Fibroblast of peridontal ligament (primary cell): ENCODE measurements at regions not wholly inside any gene's neighbourhood (a gene's known extent, or its start where the extent isn't known, plus 50 kb on each side); places are given as distances from the start of the nearest gene placed in this dataset.

Source experiments
- DNase-seq: peaks from one replicate; pipeline ENCODE4 v3.0.0-alpha.2; 2010; ENCODE audit errors: extremely low read depth

DNA sequence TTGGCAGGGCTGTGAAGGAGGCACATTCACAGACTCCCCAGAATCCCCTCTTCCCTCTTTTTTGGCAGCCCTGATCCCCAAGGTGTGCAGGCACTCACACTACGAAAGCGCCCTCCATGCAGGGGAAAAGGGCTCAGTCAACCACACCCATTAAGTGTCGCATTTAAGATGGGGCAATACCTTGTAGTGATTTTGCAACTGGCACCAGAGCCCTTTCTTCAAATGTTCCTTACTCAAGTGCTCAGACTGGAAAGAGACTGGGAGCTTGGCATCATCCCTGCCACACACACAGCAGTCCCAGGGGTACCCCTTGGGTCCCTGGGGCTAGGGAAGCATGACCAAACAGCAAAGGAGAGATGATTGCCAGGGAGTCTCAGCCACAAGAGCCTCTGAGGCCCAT, 190.1 kb downstream of the HAUS1 start:
- no peak for DNase-seq

DNA sequence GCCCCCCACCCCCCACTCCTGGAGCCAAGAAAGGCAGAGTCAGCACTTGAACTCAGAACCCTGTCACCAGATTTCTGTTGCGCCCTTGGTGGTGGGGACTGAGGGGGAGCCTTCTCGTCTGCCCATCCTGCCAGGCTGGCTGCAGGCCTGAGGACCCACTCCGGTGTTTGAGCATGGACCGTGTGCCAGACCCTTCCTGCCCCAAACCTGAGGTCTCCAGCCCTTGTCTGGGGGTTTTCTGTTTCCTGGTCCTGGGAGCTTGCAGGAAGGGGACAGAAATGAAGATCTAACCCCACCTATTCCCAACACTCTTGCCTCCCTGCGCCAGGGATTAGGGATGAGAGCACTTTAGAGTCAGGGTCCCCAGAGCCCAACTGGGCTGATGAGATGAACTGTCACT, 190.6 kb downstream of the HAUS1 start:
- DNase-seq: no peak

DNA sequence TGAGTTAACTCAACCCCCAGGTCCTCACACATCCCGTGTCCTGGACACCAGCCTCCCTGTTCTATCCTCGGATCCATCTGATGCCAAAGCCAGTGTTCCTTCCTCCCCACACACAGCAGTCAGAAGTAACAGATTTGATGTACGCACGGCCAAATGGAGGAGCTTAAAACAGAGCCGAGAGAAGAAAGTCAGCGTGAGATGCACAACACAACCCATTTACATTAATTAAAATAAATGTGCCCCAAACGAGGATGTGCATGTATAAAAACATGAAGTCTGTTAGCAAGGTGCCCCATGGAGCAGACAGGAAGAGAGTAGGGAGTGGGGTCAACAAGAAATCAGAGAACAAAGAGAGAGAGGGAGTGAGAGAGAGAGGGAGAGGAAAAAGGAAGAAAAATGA, 191.2 kb downstream of the HAUS1 start:
- DNase-seq: no peak

DNA sequence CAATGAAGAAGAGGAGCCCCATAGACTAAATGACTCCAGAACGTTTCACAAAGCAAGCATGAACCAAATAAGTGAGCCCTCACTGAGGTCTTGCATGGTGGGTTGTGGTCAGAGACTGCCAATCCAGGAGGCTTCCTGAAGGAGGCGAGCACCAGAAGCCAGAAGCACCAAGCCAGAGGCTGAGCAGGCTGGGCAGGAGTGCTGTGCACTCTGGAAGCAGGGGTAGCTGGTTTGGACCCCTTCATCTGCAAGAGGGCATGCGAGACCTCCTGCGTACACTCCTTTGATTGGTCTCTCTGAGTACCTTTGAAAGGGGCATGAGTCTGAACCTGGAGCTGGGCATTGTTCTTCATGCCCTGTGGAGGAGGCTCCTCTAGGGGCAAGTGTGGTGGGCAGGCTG, 192.5 kb downstream of the HAUS1 start:
- no peak for DNase-seq

DNA sequence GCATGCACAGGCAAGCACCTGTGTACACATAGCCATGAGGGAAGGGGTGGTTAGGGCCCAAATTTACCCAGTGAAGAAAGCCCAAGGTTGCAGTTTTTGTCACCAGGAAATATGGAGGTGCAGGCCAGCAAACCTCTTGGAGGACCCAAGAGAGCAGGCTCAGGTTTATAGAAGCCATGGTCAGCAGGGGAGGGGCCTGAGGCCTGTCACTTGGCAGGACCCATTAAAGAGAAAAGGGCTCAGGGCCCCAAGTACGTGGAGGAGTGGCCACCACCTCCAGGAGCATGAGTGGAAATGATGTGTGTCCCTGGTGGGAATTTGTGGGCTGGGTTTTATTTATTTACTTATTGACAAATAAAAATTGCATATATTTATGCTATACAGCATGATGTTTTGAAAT, 192.9 kb downstream of the HAUS1 start:
- no peak for DNase-seq

DNA sequence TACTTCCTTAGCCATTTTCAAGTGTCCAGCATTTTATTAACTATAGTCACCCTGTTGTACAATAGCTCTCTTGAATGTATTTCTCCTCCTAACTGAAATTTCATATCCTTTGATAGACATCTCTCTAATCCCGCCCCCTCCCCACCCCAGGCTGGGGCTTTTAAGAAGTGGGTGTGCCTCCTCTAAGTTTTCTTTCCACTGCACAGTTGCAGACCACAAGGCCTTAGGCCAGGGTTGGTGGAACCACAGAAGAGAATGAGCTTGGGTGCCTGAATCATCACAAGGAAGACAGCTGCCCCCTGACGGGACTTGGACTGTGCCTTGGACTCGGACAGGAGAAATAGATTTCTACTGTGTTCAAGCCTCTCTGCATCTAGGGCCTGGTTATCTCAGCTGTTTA, 193.4 kb downstream of the HAUS1 start:
- DNase-seq: no peak

DNA sequence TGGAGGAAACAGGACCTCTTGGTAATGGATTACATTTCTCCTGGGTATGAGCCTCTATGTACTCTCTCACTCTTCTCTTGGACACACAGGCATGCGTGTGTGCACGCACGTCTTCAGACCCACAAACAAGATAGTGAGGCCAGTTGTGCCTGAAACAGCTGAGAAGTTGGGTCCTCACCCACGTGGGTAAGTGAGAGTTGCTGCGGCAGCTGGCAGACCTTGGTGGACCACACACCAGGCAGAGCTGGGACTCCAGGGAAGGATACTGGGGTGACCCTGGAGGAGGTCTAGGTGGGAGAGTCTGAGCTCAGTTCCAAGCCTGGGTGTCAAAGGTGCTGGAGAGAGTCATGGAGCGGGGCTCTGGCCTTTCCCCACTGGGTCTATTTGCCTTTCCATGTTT, 194.3 kb downstream of the HAUS1 start:
- DNase-seq: no peak

DNA sequence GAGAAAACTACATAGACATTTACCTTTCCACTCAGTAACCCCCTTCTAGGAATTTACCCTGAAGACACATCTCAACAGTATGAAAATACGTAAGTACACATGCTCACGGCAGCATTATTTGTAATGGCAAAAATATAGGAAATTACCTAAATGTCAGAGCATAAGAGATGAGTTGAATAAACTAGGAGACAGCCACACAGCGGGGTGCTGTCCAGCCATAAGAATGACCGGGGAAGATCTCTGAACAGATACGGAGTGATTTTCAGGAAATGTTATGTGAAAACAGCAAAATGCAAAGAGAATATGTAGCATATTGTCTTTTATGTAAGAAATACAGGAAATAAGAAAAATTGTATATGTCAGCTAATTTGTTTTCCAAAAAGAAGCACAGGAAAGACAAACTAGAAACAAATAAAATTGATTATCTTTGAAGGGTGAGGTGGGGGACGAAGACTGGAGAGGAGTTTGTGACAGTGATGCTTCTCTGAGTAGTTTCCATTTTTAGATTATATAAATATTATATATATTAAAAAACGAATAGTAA, 195.4 kb downstream of the HAUS1 start:
- no peak for DNase-seq

DNA sequence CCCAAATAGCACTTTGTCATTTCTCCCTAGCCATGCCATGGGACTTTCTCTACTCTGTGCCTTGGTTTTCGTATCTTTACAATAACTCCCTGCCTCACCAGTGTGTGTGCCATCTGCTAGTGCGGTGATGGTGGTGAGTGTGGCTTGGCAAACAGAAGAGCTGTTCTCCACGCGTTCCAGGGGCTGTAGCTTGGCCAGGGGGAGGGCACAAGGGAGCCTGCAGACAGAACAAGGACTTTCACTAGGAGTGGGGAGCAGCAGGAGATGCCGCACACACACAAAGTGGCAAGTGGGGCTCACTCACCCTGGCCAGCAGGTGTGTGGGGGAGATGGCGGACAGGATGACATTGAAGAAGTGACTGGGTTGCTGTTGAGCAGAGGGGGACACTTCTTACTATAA, 196.9 kb downstream of the HAUS1 start:
- no peak for DNase-seq

DNA sequence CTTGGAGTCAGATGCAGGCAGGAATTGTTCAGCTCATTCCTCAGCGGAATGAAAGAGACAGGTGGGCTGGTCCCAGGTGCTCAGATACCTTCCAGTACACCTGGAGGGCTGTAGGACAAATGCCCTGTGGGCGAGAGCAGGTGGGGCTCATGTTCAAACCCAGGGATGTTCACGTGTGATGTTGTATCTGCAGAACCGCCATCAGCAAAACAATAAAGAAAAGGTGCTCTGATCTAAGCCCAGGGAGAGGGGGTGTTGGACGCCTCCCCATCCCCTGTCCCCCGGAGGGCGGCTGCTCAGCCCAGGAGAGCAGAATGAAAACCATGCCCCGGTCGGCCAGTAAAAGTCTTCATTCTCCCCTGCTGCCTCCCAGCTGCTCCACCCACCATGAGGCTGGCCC, 197.4 kb downstream of the HAUS1 start:
- DNase-seq: no peak

DNA sequence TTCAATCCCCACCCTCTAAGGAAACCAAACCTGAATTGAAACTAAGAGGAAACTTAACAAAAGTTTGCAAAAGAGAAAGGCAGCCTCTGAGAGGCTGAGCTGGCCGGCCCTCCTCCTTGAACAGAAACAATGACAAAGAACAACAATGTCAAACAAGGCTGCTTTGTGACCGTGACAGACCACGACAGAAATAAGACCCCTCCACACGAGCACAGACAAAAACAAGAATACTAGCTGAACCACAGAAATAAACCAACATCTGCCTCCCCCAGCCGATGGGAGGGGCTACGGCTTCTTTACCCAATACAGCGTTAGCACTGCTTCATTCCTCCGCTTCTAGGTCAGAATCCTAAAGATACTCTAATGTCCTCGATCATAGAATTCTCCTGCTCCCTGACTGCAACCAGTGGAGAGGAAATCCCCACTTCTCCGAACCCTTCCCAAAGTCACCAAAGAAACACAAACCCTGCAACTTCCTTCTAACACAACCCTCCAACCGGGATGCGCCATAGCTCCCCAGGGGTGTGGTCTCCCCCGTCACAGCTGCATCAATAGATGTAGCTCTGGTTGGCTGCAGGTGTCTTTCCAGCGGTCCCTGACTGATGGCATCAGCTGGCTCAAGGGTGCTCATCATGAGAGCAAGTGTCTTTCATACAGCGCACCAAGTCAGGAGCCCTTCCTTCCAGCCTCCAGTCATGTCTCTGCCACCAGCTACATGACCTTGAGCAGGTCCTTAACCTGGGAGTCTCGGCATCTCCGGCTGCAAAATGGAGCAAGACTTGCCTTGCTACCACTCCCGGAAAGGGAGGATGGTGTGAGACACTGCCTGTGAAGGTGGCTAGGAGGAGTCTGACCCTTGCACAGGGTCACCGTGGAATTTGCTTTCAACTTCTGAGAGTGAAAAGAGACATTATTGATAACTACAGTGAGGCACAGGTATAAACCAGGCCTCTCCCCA, 198.6 kb downstream of the HAUS1 start:
- DNase-seq: no peak

DNA sequence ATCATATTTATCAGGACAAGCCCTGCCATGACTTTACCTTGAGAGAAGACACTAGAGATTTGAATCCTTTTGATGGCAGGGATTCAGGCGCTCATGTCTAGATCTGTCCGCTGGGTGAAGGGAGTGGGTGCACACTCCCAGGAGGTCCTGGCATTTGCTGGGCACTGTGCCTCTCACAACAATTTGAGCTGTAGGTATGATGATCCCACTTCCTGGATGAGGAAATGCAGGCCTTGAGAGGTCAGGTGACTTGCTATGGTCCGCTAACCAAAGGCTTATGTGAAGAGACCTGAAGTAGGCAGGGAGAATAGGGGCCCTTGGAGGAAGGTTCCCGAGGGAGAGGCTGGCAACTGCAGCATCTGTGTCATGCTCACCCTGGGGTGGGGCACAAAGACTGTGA, 206.1 kb downstream of the HAUS1 start:
- DNase-seq: no peak

DNA sequence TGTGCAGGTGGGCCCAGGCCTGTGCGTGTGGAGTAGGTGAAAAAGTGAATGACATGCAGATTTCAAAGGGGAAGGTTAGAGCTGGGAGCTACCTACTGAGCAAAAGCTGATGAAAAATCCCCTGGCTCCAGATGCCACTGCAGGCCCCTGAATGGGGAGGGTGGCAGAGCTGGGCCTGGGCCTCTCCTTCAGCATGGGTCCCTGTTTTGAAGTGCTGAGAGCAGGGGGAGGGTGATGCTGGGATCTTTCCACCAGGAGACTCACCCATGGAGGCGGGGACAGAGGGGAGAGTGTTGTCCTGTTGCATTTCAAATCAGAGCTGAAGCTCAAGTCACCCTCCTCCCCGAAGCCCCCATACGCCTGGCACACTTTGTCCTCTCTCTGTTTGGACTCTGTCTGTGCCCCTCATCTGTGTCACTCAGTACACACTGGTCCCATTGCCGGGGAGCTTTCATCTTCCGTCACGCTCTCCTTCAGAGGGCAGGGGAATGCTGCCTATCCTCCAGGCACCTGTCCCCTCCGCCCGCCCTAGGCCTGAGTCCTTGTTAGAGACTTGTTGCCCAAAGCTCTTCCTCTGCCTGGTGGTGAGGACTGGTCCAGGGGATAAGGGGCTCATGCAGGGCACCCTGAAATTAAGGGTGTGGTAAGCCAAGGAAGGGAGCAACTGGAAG, 206.6 kb downstream of the HAUS1 start:
- DNase-seq: no peak

DNA sequence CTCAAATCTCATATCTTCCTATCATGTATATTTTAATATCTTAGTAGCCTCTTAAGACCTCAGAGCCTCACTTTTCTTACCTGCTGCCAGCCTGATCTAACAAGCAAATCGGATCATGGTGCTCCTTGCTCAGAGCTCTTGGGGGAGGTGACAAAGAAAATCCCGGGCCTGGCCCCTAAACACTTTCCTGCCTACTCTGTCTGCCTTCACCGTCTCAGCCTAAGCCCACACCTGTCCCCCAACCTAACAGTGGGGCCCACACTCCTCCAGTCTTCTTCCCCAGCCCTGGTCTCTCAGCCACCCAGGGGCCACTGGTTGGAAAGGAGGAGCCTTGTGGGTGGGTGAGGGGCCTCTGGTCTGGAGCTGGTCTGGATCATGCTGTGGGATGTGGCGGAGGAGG, 207.3 kb downstream of the HAUS1 start:
- DNase-seq: no peak

DNA sequence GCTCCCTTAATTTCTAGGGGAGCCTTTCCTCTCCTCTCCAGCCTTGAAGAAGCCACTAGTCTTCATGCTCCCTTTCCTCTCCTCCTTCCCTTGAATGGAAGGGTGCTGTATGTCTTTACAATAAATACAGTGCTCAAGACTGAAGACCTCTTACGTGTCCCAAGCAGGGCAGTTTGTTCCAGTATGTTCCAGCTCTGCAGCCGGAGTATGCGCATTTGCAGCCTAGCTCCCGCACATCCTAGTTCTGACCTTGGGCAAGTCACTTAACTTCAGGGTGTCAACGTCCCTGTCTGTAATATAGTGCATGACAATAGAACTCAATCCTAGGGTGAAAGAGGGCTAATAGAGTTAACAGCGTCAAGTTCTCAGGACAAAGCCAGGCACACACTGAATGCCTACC, 208.0 kb downstream of the HAUS1 start:
- no peak for DNase-seq

DNA sequence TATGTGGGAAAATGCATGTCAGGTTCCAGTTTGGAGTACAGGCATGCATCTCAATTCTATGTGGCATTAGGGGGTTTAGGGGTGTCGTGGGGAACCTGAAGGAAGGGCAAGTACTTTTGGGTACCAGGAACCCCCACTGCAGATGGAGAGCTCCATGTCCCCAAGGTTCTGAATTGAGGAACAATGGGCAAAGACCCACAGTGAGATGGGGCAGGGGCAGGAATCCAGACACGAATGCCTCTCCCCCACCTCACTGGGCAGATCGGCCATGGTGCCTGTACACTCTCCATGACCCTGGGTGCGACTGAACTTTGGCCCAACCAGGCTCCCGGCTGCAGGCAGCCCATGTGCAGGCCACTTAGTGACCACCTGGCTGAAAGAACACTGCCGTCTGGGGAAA, 209.3 kb downstream of the HAUS1 start:
- DNase-seq: no peak

DNA sequence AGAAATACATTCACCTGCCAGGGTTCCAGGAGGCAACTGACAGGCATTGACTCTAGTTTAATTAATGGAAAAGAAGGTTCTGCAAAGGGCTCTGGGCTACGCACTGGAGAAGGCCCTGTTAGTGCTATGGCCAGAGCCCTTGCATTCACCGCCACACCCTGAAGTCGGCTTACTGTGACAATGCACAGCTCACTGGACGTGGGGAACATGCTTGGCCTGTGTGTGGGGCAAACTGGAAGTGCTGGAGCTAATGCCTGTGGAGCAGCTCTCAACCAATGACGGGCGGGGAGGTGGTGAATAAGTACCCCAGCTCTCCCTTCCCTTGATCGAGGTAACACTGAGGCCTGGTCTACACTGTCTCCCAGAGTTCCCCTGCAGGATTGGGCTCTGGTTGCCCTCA, 209.8 kb downstream of the HAUS1 start:
- no peak for DNase-seq

DNA sequence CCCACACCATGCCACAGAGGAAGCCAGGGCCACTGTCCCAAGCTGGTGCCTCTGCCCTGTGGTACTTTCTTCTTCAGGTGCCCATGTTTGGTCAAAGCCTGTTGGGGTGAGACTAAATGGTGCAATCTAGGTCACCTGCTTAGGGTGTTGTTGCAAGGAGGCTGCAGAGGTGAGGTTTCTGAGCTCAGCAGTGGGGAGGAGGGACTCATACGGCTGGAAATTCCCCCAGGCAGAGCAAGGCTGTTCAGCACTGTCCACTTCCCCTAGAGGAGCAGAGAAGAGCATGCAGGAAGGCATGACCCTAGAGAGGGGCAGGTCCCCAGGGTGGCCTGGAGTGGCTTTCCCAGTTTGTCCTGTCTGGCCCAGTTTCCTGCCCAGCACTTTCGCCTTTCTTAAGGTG, 211.0 kb downstream of the HAUS1 start:
- DNase-seq: no peak

DNA sequence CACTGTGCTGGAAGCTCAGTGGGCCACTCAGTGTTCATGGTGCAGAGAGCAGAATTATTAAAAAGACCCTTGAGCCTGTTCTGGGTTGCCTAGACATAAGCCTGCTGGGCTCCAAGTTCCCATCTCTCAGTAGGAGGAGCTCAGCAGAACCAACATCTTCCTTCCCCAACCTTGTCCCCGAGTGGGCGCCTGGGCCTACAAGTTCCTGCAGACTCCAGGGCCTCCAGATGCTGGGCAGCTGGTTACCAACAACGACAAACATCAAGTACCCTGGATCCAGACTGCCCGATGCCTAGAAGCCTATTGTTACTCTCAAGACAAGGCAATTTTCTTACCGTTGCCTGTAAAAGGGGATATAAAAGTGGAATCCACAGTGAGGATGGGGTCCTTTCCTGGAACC, 214.2 kb downstream of the HAUS1 start:
- no peak for DNase-seq

DNA sequence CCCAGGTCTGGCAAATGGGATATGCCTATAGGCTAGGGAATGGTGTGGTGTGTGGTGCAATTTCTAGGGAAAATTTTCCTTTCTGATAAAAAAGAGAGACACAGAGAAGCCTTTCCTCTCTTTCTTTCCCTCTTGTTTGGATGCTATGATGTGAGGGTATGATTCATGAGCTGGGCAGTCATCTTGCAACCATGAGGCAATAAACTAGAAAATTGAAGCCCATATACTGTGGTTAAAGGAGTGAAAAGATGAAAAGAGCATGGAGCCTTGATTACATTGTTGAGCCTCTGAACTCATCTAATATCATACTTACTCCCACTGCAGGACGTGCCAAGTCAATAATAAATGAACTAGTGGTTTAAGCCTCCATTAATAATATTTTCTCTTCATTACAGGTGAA, 215.6 kb downstream of the HAUS1 start:
- DNase-seq: no peak

DNA sequence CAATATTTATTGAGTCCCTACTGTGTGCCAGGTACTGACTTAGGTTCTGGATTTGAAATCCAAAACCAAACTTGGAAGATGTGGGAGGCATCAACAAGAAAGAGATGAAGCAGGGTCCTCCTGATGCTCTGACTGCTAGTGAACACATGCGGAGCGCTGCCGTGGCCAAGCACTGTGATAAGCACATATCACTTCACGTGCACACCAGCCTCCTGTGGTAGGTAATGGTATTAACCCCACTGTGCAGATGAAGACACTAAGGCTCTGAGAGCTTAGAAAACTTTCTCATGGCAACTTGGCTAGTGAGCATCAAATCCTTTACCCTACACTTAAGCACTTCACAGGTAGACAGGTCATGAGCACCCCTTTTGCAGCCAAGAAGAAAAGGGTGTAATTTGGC, 216.1 kb downstream of the HAUS1 start:
- no peak for DNase-seq

DNA sequence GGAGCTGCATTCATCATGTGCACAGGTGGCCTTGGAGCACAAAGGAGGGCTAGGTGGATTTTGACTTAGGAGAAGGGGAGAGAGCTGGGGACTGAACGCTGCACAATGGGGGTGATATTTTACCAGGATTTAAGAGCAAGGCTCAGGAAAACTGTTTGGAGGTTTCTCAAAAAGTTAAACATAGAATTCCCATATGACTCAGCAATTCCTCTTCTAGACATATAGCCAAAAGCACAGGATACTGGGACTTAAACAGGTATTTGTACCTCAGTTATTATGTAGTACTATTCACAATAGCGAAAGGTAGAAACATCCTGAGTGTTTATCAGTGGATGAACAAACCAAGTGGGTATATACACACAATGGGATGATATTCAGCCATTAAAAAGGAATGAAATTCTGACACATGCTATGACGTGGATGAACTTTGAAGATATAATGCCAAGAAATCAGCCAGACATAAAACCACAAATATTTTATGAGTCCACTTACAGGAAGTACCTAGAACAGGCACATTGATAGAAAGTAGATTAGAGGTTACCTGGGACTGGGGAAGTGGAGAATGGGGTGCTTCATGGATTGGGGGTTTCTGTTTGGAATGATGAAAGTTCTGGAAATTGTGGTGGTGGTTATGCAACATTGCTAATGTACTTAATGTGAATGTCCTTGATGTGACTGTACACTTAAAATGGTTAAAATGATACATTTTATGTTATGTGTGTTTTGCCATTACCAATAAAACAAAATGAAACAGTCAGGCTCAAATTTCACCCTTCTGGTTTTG, 216.9 kb downstream of the HAUS1 start:
- DNase-seq: peak; percentile 64
